ENCODE measurements at regions not wholly inside any gene's neighbourhood (a gene's known extent, or its start where the extent isn't known, plus 50 kb on each side); places are given as distances from the start of the nearest gene placed in this dataset.

DNA sequence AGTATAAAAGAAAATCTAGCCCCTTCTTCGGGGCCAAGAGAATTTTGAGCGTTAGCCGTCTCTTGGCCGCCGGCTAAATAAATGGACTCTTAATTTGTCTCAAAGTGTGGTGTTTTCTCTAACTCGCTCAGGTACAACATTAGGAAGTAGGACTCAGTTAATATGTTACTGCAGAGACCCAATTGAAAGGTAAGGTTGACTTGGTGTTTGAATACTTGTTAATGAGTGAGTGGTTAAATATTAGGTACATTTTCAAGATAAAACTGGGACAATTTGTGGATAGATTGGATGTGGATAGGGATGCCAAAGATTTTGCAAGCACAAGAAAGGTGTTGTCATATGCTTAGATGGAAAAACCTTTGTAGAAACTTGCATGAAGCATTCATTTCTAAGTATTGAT lies 1177.3 kb upstream of the CDH18 start (continued):
- TF ChIP-seq, protein P1, sequence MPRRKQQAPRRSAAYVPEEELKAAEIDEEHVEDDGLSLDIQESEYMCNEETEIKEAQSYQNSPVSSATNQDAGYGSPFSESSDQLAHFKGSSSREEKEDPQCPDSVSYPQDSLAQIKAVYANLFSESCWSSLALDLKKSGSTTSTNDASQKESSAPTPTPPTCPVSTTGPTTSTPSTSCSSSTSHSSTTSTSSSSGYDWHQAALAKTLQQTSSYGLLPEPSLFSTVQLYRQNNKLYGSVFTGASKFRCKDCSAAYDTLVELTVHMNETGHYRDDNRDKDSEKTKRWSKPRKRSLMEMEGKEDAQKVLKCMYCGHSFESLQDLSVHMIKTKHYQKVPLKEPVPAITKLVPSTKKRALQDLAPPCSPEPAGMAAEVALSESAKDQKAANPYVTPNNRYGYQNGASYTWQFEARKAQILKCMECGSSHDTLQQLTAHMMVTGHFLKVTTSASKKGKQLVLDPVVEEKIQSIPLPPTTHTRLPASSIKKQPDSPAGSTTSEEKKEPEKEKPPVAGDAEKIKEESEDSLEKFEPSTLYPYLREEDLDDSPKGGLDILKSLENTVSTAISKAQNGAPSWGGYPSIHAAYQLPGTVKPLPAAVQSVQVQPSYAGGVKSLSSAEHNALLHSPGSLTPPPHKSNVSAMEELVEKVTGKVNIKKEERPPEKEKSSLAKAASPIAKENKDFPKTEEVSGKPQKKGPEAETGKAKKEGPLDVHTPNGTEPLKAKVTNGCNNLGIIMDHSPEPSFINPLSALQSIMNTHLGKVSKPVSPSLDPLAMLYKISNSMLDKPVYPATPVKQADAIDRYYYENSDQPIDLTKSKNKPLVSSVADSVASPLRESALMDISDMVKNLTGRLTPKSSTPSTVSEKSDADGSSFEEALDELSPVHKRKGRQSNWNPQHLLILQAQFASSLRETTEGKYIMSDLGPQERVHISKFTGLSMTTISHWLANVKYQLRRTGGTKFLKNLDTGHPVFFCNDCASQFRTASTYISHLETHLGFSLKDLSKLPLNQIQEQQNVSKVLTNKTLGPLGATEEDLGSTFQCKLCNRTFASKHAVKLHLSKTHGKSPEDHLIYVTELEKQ (tag by site-specific recombination; IDR thresholded peaks at IDR 0.05; ENCODE audit: borderline replicate concordance): no peak
- TF ChIP-seq SP3 (tag by site-specific recombination; IDR thresholded peaks at IDR 0.05): no peak
- no peak for TF ChIP-seq ZNF677 (tag by site-specific recombination; IDR thresholded peaks at IDR 0.05)
- TF ChIP-seq, protein P2, sequence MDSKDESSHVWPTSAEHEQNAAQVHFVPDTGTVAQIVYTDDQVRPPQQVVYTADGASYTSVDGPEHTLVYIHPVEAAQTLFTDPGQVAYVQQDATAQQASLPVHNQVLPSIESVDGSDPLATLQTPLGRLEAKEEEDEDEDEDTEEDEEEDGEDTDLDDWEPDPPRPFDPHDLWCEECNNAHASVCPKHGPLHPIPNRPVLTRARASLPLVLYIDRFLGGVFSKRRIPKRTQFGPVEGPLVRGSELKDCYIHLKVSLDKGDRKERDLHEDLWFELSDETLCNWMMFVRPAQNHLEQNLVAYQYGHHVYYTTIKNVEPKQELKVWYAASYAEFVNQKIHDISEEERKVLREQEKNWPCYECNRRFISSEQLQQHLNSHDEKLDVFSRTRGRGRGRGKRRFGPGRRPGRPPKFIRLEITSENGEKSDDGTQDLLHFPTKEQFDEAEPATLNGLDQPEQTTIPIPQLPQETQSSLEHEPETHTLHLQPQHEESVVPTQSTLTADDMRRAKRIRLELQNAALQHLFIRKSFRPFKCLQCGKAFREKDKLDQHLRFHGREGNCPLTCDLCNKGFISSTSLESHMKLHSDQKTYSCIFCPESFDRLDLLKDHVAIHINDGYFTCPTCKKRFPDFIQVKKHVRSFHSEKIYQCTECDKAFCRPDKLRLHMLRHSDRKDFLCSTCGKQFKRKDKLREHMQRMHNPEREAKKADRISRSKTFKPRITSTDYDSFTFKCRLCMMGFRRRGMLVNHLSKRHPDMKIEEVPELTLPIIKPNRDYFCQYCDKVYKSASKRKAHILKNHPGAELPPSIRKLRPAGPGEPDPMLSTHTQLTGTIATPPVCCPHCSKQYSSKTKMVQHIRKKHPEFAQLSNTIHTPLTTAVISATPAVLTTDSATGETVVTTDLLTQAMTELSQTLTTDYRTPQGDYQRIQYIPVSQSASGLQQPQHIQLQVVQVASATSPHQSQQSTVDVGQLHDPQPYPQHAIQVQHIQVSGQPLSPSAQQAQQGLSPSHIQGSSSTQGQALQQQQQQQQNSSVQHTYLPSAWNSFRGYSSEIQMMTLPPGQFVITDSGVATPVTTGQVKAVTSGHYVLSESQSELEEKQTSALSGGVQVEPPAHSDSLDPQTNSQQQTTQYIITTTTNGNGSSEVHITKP (tag by site-specific recombination; IDR thresholded peaks at IDR 0.05): no peak
- no peak for TF ChIP-seq ZNF521 (tag by site-specific recombination; IDR thresholded peaks at IDR 0.05)

DNA sequence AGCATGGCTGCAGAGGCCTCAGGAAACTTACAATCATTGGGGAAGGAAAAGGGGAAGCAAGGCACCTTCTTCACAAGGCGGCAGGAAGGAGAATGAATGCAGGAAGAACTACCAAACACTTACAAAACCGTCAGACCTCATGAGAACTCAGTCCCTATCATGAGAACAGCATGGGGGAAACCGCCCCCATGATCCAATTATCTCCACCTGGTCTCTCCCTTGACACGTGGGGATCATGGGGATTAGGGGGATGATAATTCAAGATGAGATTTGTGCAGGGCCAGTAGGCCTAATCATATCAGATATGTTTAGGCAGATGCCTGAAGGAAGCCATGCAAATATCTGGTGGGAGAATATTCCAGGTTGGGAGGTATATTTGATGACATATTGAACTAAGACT lies 1176.4 kb upstream of the CDH18 start:
- POLR2A ChIA-PET: no interaction called here

DNA sequence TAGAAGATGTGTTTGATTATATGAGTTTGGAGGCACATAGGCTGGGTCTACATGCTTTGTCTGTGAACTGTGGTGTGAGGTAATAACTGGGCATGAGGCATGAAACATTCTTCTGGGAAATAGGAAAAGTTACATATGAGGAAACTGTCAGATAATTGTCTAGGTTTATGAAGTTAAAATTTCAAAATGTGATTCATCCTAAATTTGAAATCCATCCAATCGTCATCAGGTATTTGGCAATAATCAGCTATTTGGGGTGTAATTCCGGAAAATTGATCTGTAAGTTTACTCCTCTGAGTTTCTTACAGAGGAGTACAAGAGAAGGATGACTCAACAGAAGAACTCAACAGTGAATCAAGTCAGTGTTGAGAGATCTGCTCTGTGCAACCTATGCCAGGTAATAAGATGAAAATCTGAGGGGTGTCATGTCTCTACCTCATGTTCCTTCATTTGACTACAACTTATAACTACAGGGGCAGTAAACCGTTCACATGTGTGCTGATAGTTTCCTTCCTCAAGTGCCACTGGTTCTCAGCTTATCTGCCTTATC lies 1171.6 kb upstream of the CDH18 start:
- Histone ChIP-seq H3K4me1 (ENCODE audit: control insufficient read depth, insufficient read depth, low read length) (no peaks in the 10 kb centered on the region), H3K27ac (ENCODE audit: extremely low read depth, low read depth, low read length) (no peak overlapping the region), H3K9me3 (ENCODE audit: control insufficient read depth, insufficient read depth, low read depth, low read length) (no peaks in the 10 kb centered on the region), H3K4me3 (ENCODE audit: low read depth, low read length) (no peak overlapping the region), H3K36me3 (ENCODE audit: control insufficient read depth in 2 of 2, insufficient read depth in 1 of 2, low read length in 2 of 2) (no peaks in the 10 kb centered on the region)
- ChIA-PET POLR2A (no interaction called here), CTCF (no interaction called here)
- TF ChIP-seq ZNF133 (tag by site-specific recombination; IDR thresholded peaks at IDR 0.05): no peak
- no peak for TF ChIP-seq ZNF335 (tag by site-specific recombination; conservative IDR thresholded peaks at IDR 0.05)
- TF ChIP-seq ZNF544 (tag by site-specific recombination; IDR thresholded peaks at IDR 0.05): no peak
- TF ChIP-seq ZNF211 (tag by site-specific recombination; IDR thresholded peaks at IDR 0.05; ENCODE audit: low read depth): no peak
- no peak for TF ChIP-seq ZNF239 (tag by site-specific recombination; IDR thresholded peaks at IDR 0.05)
- TF ChIP-seq, protein P3, sequence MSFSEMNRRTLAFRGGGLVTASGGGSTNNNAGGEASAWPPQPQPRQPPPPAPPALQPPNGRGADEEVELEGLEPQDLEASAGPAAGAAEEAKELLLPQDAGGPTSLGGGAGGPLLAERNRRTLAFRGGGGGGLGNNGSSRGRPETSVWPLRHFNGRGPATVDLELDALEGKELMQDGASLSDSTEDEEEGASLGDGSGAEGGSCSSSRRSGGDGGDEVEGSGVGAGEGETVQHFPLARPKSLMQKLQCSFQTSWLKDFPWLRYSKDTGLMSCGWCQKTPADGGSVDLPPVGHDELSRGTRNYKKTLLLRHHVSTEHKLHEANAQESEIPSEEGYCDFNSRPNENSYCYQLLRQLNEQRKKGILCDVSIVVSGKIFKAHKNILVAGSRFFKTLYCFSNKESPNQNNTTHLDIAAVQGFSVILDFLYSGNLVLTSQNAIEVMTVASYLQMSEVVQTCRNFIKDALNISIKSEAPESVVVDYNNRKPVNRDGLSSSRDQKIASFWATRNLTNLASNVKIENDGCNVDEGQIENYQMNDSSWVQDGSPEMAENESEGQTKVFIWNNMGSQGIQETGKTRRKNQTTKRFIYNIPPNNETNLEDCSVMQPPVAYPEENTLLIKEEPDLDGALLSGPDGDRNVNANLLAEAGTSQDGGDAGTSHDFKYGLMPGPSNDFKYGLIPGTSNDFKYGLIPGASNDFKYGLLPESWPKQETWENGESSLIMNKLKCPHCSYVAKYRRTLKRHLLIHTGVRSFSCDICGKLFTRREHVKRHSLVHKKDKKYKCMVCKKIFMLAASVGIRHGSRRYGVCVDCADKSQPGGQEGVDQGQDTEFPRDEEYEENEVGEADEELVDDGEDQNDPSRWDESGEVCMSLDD (tag by site-specific recombination; IDR thresholded peaks at IDR 0.05): no peak
- no peak for TF ChIP-seq ZXDB (tag by site-specific recombination; IDR thresholded peaks at IDR 0.05)
- TF ChIP-seq ZNF664 (tag by site-specific recombination; IDR thresholded peaks at IDR 0.05): no peak

More for the DNA sequence above, 1176.4 kb upstream of the CDH18 start:
- no peak for TF ChIP-seq ZNF549 (tag by site-specific recombination; IDR thresholded peaks at IDR 0.05)
- TF ChIP-seq ZNF561 (tag by site-specific recombination; IDR thresholded peaks at IDR 0.05; ENCODE audit: borderline replicate concordance): no peak
- TF ChIP-seq ZFP3 (tag by site-specific recombination; IDR thresholded peaks at IDR 0.05; ENCODE audit: low read depth): no peak
- no peaks in the 10 kb centered on the region for H3K4me1 ChIP-seq (ENCODE audit: control insufficient read depth, insufficient read depth, low read length)
- no peaks in the 10 kb centered on the region for H3K36me3 ChIP-seq (ENCODE audit: control insufficient read depth in 2 of 2, insufficient read depth in 1 of 2, low read length in 2 of 2)
- no peaks in the 10 kb centered on the region for H3K9me3 ChIP-seq (ENCODE audit: control insufficient read depth, insufficient read depth, low read depth, low read length)
- no peak overlapping the region for H3K27ac ChIP-seq (ENCODE audit: extremely low read depth, low read depth, low read length)
- CTCF ChIA-PET: no interaction called here
- H3K4me3 ChIP-seq (ENCODE audit: low read depth, low read length): no peak overlapping the region
